Ishikawa (cell line): ENCODE measurements at regions not wholly inside any gene's neighbourhood (a gene's known extent, or its start where the extent isn't known, plus 50 kb on each side); places are given as distances from the start of the nearest gene placed in this dataset.

ENCODE experiments used
- CEBPB ChIP-seq: IDR thresholded peaks from 2 replicates; pipeline ENCODE4 v1.6.1; 2012
- CREB1 ChIP-seq: IDR thresholded peaks from 2 replicates; pipeline ENCODE4 v1.6.1; 2012; ENCODE audit warnings: low read depth
- EGR1 ChIP-seq: IDR thresholded peaks from 2 replicates; pipeline ENCODE4 v1.6.1; 2012
- EP300 ChIP-seq: IDR thresholded peaks from 2 replicates; pipeline ENCODE4 v1.6.1; 2012; ENCODE audit warnings: borderline replicate concordance
- FOXM1 ChIP-seq: IDR thresholded peaks from 2 replicates; pipeline ENCODE4 v1.6.1; 2012; ENCODE audit warnings: low read depth, borderline replicate concordance
- MAX ChIP-seq: IDR thresholded peaks from 2 replicates; pipeline ENCODE4 v1.6.1; 2012
- NFIC ChIP-seq: IDR thresholded peaks from 2 replicates; pipeline ENCODE4 v1.6.1; 2012
- RAD21 ChIP-seq: IDR thresholded peaks from 2 replicates; pipeline ENCODE4 v1.6.1; 2012; ENCODE audit warnings: low read depth
- REST ChIP-seq: IDR thresholded peaks from 2 replicates; pipeline ENCODE4 v1.6.1; 2012; ENCODE audit warnings: low read depth, mild to moderate bottlenecking
- TAF1 ChIP-seq: IDR thresholded peaks from 2 replicates; pipeline ENCODE4 v1.6.1; 2012; ENCODE audit warnings: low read depth, mild to moderate bottlenecking
- TCF12 ChIP-seq: IDR thresholded peaks from 2 replicates; pipeline ENCODE4 v1.6.1; 2012; ENCODE audit warnings: low read depth
- TEAD4 ChIP-seq: IDR thresholded peaks from 2 replicates; pipeline ENCODE4 v1.6.1; 2012
- USF1 ChIP-seq: IDR thresholded peaks from 2 replicates; pipeline ENCODE4 v1.6.1; 2012
- YY1 ChIP-seq: IDR thresholded peaks from 2 replicates; pipeline ENCODE4 v1.6.1; 2012; ENCODE audit warnings: low read depth
- ZBTB7A ChIP-seq: IDR thresholded peaks from 2 replicates; pipeline ENCODE4 v1.6.1; 2012; ENCODE audit warnings: low read depth

- TF ChIP-seq MAX, result no peak
- no peak for TF ChIP-seq TAF1
Measured at GRCh38 chr3:36257158-36257852, 123.0 kb upstream of the STAC start.

GRCh38 chr3:36258421-36258820, 121.9 kb upstream of the STAC start:
- TF ChIP-seq NFIC (no peak), EGR1 (no peak), ZBTB7A (no peak), EP300 (no peak), TEAD4 (no peak), REST (no peak), CREB1 (no peak), YY1 (no peak), TCF12 (no peak), CEBPB (no peak), FOXM1 (no peak), TAF1 (no peak), USF1 (no peak), RAD21 (no peak), MAX (no peak)

- no peak for TF ChIP-seq TEAD4
- no peak for TF ChIP-seq EP300
- no peak for TF ChIP-seq CEBPB
- no peak for TF ChIP-seq CREB1
- TF ChIP-seq EGR1, result no peak
- TF ChIP-seq REST, result no peak
- TF ChIP-seq RAD21, result no peak
- no peak for TF ChIP-seq TAF1
- TF ChIP-seq ZBTB7A, result no peak
- no peak for TF ChIP-seq MAX
- TF ChIP-seq NFIC, result no peak
- no peak for TF ChIP-seq FOXM1
- no peak for TF ChIP-seq TCF12
- no peak for TF ChIP-seq YY1
- no peak for TF ChIP-seq USF1
Measured at GRCh38 chr3:36259580-36259979, 120.7 kb upstream of the STAC start.

GRCh38 chr3:36269274-36269673, 111.0 kb upstream of the STAC start:
- TF ChIP-seq USF1 (no peak), TAF1 (no peak), YY1 (no peak), TCF12 (no peak), EGR1 (no peak)

- TF ChIP-seq ZBTB7A (no peak), TCF12 (no peak), USF1 (no peak), EGR1 (no peak), EP300 (no peak), RAD21 (no peak), CREB1 (no peak), CEBPB (no peak), REST (no peak), YY1 (no peak), NFIC (no peak), TAF1 (no peak), FOXM1 (no peak)
Measured at GRCh38 chr3:36282766-36283165, 97.5 kb upstream of the STAC start.
